ENCODE measurements at regions not wholly inside any gene's neighbourhood (a gene's known extent, or its start where the extent isn't known, plus 50 kb on each side); places are given as distances from the start of the nearest gene placed in this dataset.
"Not testable (repeated sequence)": the region's sequence is repeated elsewhere in the genome, so short reads cannot be mapped to it uniquely, and the experiment has no call there.

- H3K79me2 ChIP-seq (ENCODE audit: low read length); H3K4me3 ChIP-seq (ENCODE audit: low read length): not testable (repeated sequence)
These were observed 245.6 kb downstream of the UBE2NL start for GRCh38 chrX:144129511-144129910.

DNA sequence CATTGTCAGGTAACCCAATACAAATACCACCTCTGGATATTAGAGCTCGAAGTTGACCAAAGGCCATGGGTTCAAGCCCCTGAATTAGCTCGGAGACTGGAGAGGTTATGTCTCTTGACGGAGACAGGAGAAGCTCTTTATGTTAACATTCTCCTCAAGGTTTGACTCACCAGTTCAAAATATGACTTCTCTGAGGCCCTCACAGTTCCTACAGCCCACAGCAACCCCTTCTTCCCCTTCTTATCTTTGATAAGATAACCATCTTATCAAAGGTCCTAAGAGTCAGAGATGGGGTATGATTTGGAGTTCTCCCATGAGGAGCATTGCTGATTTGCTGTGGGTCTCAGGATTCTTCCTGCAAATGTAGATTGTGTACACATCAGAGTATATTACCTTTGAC, 246.6 kb downstream of the UBE2NL start:
- H2AFZ ChIP-seq (ENCODE audit: low read length); H3K36me3 ChIP-seq (replicated peaks; ENCODE audit: insufficient read depth, low read length); H3K9me2 ChIP-seq (replicated peaks; ENCODE audit: insufficient read depth, low read length); H3K79me2 ChIP-seq (ENCODE audit: low read length); H3K9ac ChIP-seq (ENCODE audit: low read length); H3K9me3 ChIP-seq (replicated peaks; ENCODE audit: insufficient read depth, low read length); H3K4me1 ChIP-seq (ENCODE audit: low read length); H4K20me1 ChIP-seq (ENCODE audit: insufficient read depth, low read length); H3K27me3 ChIP-seq (replicated peaks; ENCODE audit: insufficient read depth, low read length); DNase-seq; H3K4me2 ChIP-seq (ENCODE audit: low read depth, low read length); H3K4me3 ChIP-seq (ENCODE audit: low read length); H3K27ac ChIP-seq (ENCODE audit: low read length); H3F3A ChIP-seq (ENCODE audit: insufficient read depth, low read length): not testable (repeated sequence)

More at GRCh38 chrX:144129511-144129910, 245.6 kb downstream of the UBE2NL start:
- not testable (repeated sequence) for H4K20me1 ChIP-seq (ENCODE audit: insufficient read depth, low read length); H3K27me3 ChIP-seq (replicated peaks; ENCODE audit: insufficient read depth, low read length); H3K9ac ChIP-seq (ENCODE audit: low read length); H3K4me2 ChIP-seq (ENCODE audit: low read depth, low read length); H3K27ac ChIP-seq (ENCODE audit: low read length); DNase-seq; H3K9me3 ChIP-seq (replicated peaks; ENCODE audit: insufficient read depth, low read length); H3K4me1 ChIP-seq (ENCODE audit: low read length); H3K36me3 ChIP-seq (replicated peaks; ENCODE audit: insufficient read depth, low read length); H3F3A ChIP-seq (ENCODE audit: insufficient read depth, low read length); H2AFZ ChIP-seq (ENCODE audit: low read length); H3K9me2 ChIP-seq (replicated peaks; ENCODE audit: insufficient read depth, low read length)

GRCh38 chrX:144131080-144131479, 247.2 kb downstream of the UBE2NL start:
- not testable (repeated sequence) for H3K4me1 ChIP-seq (ENCODE audit: low read length); H3K9me2 ChIP-seq (replicated peaks; ENCODE audit: insufficient read depth, low read length); H3K9ac ChIP-seq (ENCODE audit: low read length); DNase-seq; H3K4me2 ChIP-seq (ENCODE audit: low read depth, low read length); H3K27ac ChIP-seq (ENCODE audit: low read length); H3K36me3 ChIP-seq (replicated peaks; ENCODE audit: insufficient read depth, low read length); H2AFZ ChIP-seq (ENCODE audit: low read length); H4K20me1 ChIP-seq (ENCODE audit: insufficient read depth, low read length); H3F3A ChIP-seq (ENCODE audit: insufficient read depth, low read length); H3K27me3 ChIP-seq (replicated peaks; ENCODE audit: insufficient read depth, low read length); H3K4me3 ChIP-seq (ENCODE audit: low read length); H3K9me3 ChIP-seq (replicated peaks; ENCODE audit: insufficient read depth, low read length); H3K79me2 ChIP-seq (ENCODE audit: low read length)

GRCh38 chrX:144134448-144135119, 250.7 kb downstream of the UBE2NL start:
- H3F3A ChIP-seq (ENCODE audit: insufficient read depth, low read length); H3K36me3 ChIP-seq (replicated peaks; ENCODE audit: insufficient read depth, low read length); H3K27ac ChIP-seq (ENCODE audit: low read length); H3K79me2 ChIP-seq (ENCODE audit: low read length); H4K20me1 ChIP-seq (ENCODE audit: insufficient read depth, low read length); H3K9me3 ChIP-seq (replicated peaks; ENCODE audit: insufficient read depth, low read length); H3K4me3 ChIP-seq (ENCODE audit: low read length); DNase-seq; H3K9ac ChIP-seq (ENCODE audit: low read length); H3K4me1 ChIP-seq (ENCODE audit: low read length); H2AFZ ChIP-seq (ENCODE audit: low read length); H3K27me3 ChIP-seq (replicated peaks; ENCODE audit: insufficient read depth, low read length); H3K9me2 ChIP-seq (replicated peaks; ENCODE audit: insufficient read depth, low read length); H3K4me2 ChIP-seq (ENCODE audit: low read depth, low read length): not testable (repeated sequence)

GRCh38 chrX:144154474-144154873, 270.6 kb downstream of the UBE2NL start:
- DNase-seq; H3K9me3 ChIP-seq (replicated peaks; ENCODE audit: insufficient read depth, low read length); H3K27me3 ChIP-seq (replicated peaks; ENCODE audit: insufficient read depth, low read length): not testable (repeated sequence)

DNA sequence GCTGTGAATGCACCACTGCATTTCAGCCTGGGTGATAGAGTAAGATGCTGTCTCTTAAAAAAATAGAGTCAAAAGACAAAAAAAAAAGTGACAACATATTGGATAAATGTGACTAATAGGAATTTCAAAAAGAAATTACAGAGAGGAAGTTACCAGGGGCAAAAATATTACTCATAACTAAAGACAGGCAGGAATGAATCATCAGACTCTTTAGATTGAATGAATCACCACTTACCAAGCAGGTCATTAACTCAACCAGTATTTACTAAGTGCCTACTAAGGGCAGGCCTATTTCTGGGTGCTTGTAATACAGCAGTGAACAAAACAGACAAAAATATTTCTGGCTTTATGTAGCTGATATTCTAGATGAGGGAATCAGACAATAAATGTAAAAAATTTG, 301.3 kb downstream of the UBE2NL start:
- H3K36me3 ChIP-seq (replicated peaks; ENCODE audit: insufficient read depth, low read length); H4K20me1 ChIP-seq (ENCODE audit: insufficient read depth, low read length); H3K4me1 ChIP-seq (ENCODE audit: low read length); H2AFZ ChIP-seq (ENCODE audit: low read length); H3K4me2 ChIP-seq (ENCODE audit: low read depth, low read length); H3K9ac ChIP-seq (ENCODE audit: low read length); DNase-seq; H3K27ac ChIP-seq (ENCODE audit: low read length); H3K27me3 ChIP-seq (replicated peaks; ENCODE audit: insufficient read depth, low read length); H3K9me2 ChIP-seq (replicated peaks; ENCODE audit: insufficient read depth, low read length); H3K9me3 ChIP-seq (replicated peaks; ENCODE audit: insufficient read depth, low read length); H3K79me2 ChIP-seq (ENCODE audit: low read length); H3F3A ChIP-seq (ENCODE audit: insufficient read depth, low read length); H3K4me3 ChIP-seq (ENCODE audit: low read length): not testable (repeated sequence)

More at GRCh38 chrX:144154474-144154873, 270.6 kb downstream of the UBE2NL start:
- not testable (repeated sequence) for H4K20me1 ChIP-seq (ENCODE audit: insufficient read depth, low read length); H3K4me1 ChIP-seq (ENCODE audit: low read length); H2AFZ ChIP-seq (ENCODE audit: low read length); H3K79me2 ChIP-seq (ENCODE audit: low read length); H3K36me3 ChIP-seq (replicated peaks; ENCODE audit: insufficient read depth, low read length); H3K27ac ChIP-seq (ENCODE audit: low read length); H3K4me3 ChIP-seq (ENCODE audit: low read length); H3K9ac ChIP-seq (ENCODE audit: low read length); H3K4me2 ChIP-seq (ENCODE audit: low read depth, low read length); H3F3A ChIP-seq (ENCODE audit: insufficient read depth, low read length); H3K9me2 ChIP-seq (replicated peaks; ENCODE audit: insufficient read depth, low read length)

DNA sequence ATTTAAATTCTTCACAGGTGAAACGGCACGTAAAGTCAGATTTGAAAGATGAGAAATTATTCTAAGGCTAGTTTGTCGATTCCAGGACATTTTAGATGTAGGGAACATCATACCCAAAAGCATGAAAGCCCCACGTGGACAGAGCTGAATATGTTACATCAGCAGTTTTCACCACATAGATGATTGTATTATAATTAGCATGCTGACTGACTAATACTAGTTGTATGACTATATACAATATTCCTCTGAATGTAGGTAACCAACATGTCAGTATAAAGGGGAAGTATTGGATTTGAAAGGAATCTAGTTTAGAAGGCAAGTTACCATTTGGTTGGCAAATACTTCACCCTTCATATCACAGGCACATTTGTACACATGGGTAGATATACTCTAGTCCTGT, 304.6 kb downstream of the UBE2NL start:
- not testable (repeated sequence) for H3K27ac ChIP-seq (ENCODE audit: low read length); H2AFZ ChIP-seq (ENCODE audit: low read length); H3K9ac ChIP-seq (ENCODE audit: low read length); H3K79me2 ChIP-seq (ENCODE audit: low read length); H3K9me2 ChIP-seq (replicated peaks; ENCODE audit: insufficient read depth, low read length); H3K27me3 ChIP-seq (replicated peaks; ENCODE audit: insufficient read depth, low read length); H3K4me3 ChIP-seq (ENCODE audit: low read length); H3F3A ChIP-seq (ENCODE audit: insufficient read depth, low read length); H3K9me3 ChIP-seq (replicated peaks; ENCODE audit: insufficient read depth, low read length); H3K4me2 ChIP-seq (ENCODE audit: low read depth, low read length); DNase-seq; H4K20me1 ChIP-seq (ENCODE audit: insufficient read depth, low read length); H3K4me1 ChIP-seq (ENCODE audit: low read length); H3K36me3 ChIP-seq (replicated peaks; ENCODE audit: insufficient read depth, low read length)

GRCh38 chrX:144197057-144197456, 313.2 kb downstream of the UBE2NL start:
- not testable (repeated sequence) for H3K9me2 ChIP-seq (replicated peaks; ENCODE audit: insufficient read depth, low read length); H2AFZ ChIP-seq (ENCODE audit: low read length); H3K79me2 ChIP-seq (ENCODE audit: low read length); H3K27me3 ChIP-seq (replicated peaks; ENCODE audit: insufficient read depth, low read length); H3K4me2 ChIP-seq (ENCODE audit: low read depth, low read length); DNase-seq; H3K4me1 ChIP-seq (ENCODE audit: low read length); H3K9ac ChIP-seq (ENCODE audit: low read length); H3K9me3 ChIP-seq (replicated peaks; ENCODE audit: insufficient read depth, low read length); H3F3A ChIP-seq (ENCODE audit: insufficient read depth, low read length); H3K36me3 ChIP-seq (replicated peaks; ENCODE audit: insufficient read depth, low read length); H3K4me3 ChIP-seq (ENCODE audit: low read length); H3K27ac ChIP-seq (ENCODE audit: low read length); H4K20me1 ChIP-seq (ENCODE audit: insufficient read depth, low read length)
